ENCODE measurements at regions not wholly inside any gene's neighbourhood (a gene's known extent, or its start where the extent isn't known, plus 50 kb on each side); places are given as distances from the start of the nearest gene placed in this dataset.

- Histone ChIP-seq H3K4me3 (ENCODE audit: low read length) (no peak overlapping the region), H3K9me3 (ENCODE audit: low read depth, low read length) (peaks cover 4% of the 10 kb centered on the region), H3K4me1 (ENCODE audit: insufficient read depth, low read length) (peaks cover 24% of the 10 kb centered on the region), H3K27me3 (ENCODE audit: insufficient read depth, low read length) (no peaks in the 10 kb centered on the region)
Observed at GRCh38 chr6:6840831-6841291, 252.3 kb downstream of the LY86 start.

DNA sequence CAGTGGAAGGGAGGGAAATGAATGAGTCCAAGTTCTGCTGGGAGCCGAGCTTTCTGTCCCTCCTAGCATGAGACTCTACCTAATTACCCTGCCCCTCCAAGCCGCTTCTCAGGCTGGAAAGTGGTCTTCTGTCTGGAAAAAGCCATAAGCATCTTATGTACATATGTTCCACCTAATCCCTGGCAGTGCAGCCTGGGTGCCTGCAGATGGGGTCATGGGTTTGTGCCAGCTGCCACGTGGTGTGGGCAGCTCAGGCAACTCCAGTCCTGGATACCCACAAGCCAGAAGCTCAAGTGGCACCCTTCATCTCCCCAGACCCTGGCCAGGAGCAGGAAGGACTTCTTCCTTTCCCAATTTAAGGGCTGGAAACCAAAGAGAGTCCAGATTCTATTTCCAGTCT lies 253.1 kb downstream of the LY86 start:
- Histone ChIP-seq H3K9me3 (ENCODE audit: low read depth, low read length) (peaks cover 6% of the 10 kb centered on the region), H3K4me1 (ENCODE audit: insufficient read depth, low read length) (peaks cover 24% of the 10 kb centered on the region), H3K4me3 (ENCODE audit: low read length) (no peak overlapping the region), H3K27me3 (ENCODE audit: insufficient read depth, low read length) (no peaks in the 10 kb centered on the region)

- Histone ChIP-seq H3K4me3 (ENCODE audit: low read length) (no peak overlapping the region), H3K27me3 (ENCODE audit: insufficient read depth, low read length) (no peaks in the 10 kb centered on the region), H3K9me3 (ENCODE audit: low read depth, low read length) (peaks cover 6% of the 10 kb centered on the region), H3K4me1 (ENCODE audit: insufficient read depth, low read length) (peaks cover 24% of the 10 kb centered on the region)
Observed at GRCh38 chr6:6842291-6842690, 253.8 kb downstream of the LY86 start.

DNA sequence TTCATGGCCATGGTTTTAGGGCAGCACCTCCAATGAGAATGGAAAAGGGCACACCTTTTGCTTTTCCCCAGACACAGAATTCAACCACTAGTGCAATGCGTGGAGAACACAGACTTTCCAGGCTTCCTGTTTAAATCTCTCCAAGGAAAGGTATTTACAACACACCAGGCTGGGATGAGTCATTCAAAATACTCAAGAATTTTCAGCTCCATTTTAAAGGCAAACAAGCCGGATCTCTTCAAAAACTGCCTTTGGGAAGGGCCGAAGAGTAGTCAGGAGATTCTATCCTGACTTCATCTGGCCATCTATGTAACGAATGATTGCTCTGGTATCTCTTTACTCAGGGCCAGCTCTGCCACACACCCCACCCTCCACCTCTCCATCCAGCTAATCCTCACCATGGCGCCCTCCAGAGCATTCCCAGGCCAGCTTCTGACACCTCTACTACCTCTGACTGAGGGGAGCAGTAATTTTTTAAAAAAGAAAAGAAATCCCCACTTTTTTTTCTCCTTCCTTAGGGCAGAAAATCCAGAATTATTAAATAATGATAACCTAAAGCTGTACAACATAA lies 254.6 kb downstream of the LY86 start:
- H3K27me3 ChIP-seq (ENCODE audit: insufficient read depth, low read length): no peaks in the 10 kb centered on the region
- H3K4me3 ChIP-seq (ENCODE audit: low read length): no peak overlapping the region
- H3K9me3 ChIP-seq (ENCODE audit: low read depth, low read length): peaks cover 6% of the 10 kb centered on the region
- H3K4me1 ChIP-seq (ENCODE audit: insufficient read depth, low read length): peaks cover 24% of the 10 kb centered on the region

DNA sequence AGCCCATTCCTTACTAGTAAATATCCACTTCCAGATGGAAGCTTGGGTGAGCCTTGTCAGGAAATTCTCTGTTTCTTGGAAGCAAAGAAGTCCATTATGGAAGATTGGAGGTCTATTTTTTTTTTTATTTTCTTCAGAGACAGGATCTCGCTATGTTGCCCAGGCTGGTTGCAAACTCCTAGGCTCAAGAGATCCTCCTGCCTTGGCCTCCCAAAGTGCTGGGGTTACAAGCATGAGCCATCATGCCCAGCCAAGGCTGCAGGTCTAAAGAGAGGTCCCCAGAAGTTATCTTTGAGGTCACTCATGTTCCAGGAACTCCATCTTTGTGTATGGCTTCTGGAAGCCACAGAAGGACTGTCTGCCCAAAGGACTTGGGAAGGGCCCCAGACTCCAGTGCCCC lies 255.3 kb downstream of the LY86 start:
- peaks cover 6% of the 10 kb centered on the region for H3K9me3 ChIP-seq (ENCODE audit: low read depth, low read length)
- no peaks in the 10 kb centered on the region for H3K27me3 ChIP-seq (ENCODE audit: insufficient read depth, low read length)
- no peak overlapping the region for H3K4me3 ChIP-seq (ENCODE audit: low read length)
- H3K4me1 ChIP-seq (ENCODE audit: insufficient read depth, low read length): peaks cover 24% of the 10 kb centered on the region

DNA sequence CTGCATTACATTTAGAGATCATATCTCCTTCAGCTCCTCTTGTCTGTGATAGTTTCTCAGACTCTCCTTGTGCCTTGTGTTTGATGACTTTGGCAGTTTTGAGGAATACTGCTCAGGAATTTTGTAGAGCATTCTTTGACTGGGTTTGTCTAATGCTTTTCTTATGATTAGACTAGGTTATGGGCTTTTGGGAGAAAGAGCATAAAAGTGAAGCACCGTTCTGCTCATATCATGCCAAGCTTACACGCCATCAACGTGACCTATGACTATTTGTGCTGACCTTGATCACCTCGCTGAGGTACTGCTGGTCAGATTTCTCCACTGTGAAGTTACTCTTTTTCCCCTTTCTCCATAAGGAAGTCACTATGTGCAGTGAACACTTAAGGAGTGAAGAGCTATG lies 256.0 kb downstream of the LY86 start:
- Histone ChIP-seq H3K27me3 (ENCODE audit: insufficient read depth, low read length) (no peaks in the 10 kb centered on the region), H3K4me1 (ENCODE audit: insufficient read depth, low read length) (peaks cover 24% of the 10 kb centered on the region), H3K9me3 (ENCODE audit: low read depth, low read length) (peaks cover 6% of the 10 kb centered on the region), H3K4me3 (ENCODE audit: low read length) (no peak overlapping the region)

- H3K27me3 ChIP-seq (ENCODE audit: insufficient read depth, low read length): no peaks in the 10 kb centered on the region
- peaks cover 17% of the 10 kb centered on the region for H3K4me1 ChIP-seq (ENCODE audit: insufficient read depth, low read length)
- H3K4me3 ChIP-seq (ENCODE audit: low read length): no peak overlapping the region
- H3K9me3 ChIP-seq (ENCODE audit: low read depth, low read length): peaks cover 6% of the 10 kb centered on the region
Observed at GRCh38 chr6:6845603-6846002, 257.1 kb downstream of the LY86 start.

- Histone ChIP-seq H3K4me1 (ENCODE audit: insufficient read depth, low read length) (peaks cover 4% of the 10 kb centered on the region), H3K9me3 (ENCODE audit: low read depth, low read length) (peaks cover 6% of the 10 kb centered on the region), H3K27me3 (ENCODE audit: insufficient read depth, low read length) (no peaks in the 10 kb centered on the region), H3K4me3 (ENCODE audit: low read length) (no peak overlapping the region)
Observed at GRCh38 chr6:6847591-6847990, 259.1 kb downstream of the LY86 start.

- Histone ChIP-seq H3K4me1 (ENCODE audit: insufficient read depth, low read length) (peaks cover 10% of the 10 kb centered on the region), H3K4me3 (ENCODE audit: low read length) (no peak overlapping the region), H3K9me3 (ENCODE audit: low read depth, low read length) (no peaks in the 10 kb centered on the region)
Observed at GRCh38 chr6:6851059-6851948, 256.5 kb upstream of the RREB1 start.

DNA sequence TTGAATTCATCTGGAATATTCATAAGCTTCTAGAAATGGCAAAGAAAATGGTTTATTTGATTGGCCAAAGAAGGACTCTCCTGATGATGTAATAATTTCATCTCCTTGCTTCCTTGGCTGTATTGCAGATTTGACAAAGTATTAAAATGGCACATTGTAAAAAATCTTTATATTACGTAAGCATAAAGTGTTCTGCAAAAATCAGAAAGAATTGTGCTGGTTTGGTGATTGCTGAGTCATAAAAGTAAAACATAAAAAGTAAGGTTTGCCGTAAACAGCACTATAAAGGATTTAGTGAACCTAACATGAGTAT lies 255.9 kb upstream of the RREB1 start:
- no peak overlapping the region for H3K4me3 ChIP-seq (ENCODE audit: low read length)
- H3K9me3 ChIP-seq (ENCODE audit: low read depth, low read length): no peaks in the 10 kb centered on the region
- peaks cover 16% of the 10 kb centered on the region for H3K4me1 ChIP-seq (ENCODE audit: insufficient read depth, low read length)
- H3K27me3 ChIP-seq (ENCODE audit: insufficient read depth, low read length): no peaks in the 10 kb centered on the region

More at GRCh38 chr6:6851059-6851948, 256.5 kb upstream of the RREB1 start:
- no peaks in the 10 kb centered on the region for H3K27me3 ChIP-seq (ENCODE audit: insufficient read depth, low read length)

GRCh38 chr6:6856538-6857523 lies 250.9 kb upstream of the RREB1 start:
- H3K4me1 ChIP-seq (ENCODE audit: insufficient read depth, low read length): peaks cover 39% of the 10 kb centered on the region
- no peak overlapping the region for H3K4me3 ChIP-seq (ENCODE audit: low read length)
- H3K27me3 ChIP-seq (ENCODE audit: insufficient read depth, low read length): no peaks in the 10 kb centered on the region
- H3K9me3 ChIP-seq (ENCODE audit: low read depth, low read length): no peaks in the 10 kb centered on the region

GRCh38 chr6:6857528-6857927 lies 250.2 kb upstream of the RREB1 start:
- Histone ChIP-seq H3K4me3 (ENCODE audit: low read length) (no peak overlapping the region), H3K27me3 (ENCODE audit: insufficient read depth, low read length) (no peaks in the 10 kb centered on the region), H3K4me1 (ENCODE audit: insufficient read depth, low read length) (peaks cover 39% of the 10 kb centered on the region), H3K9me3 (ENCODE audit: low read depth, low read length) (no peaks in the 10 kb centered on the region)

DNA sequence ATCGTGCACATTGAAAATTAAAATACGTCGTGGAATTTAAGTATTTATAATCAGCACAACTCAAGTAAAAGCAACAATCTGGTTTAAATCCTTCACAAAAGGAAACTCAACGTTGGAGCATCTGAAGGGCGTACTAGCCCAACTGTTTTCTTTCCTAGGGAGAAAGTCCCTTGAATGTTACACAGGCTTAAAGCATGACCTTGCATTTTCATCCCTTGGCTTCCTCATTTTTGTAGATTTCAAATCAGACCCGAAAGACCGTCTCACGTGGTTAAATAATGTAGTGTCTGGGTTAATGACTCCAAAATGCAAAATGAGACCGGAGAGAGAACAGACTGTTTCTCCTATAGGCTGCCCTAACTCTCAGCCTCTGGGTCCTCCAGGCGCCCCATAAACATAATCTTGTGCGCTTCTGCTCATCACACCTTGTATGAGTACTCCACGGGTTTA lies 249.2 kb upstream of the RREB1 start:
- H3K4me3 ChIP-seq (ENCODE audit: low read length): no peak overlapping the region
- no peaks in the 10 kb centered on the region for H3K27me3 ChIP-seq (ENCODE audit: insufficient read depth, low read length)
- peaks cover 42% of the 10 kb centered on the region for H3K4me1 ChIP-seq (ENCODE audit: insufficient read depth, low read length)
- no peaks in the 10 kb centered on the region for H3K9me3 ChIP-seq (ENCODE audit: low read depth, low read length)

DNA sequence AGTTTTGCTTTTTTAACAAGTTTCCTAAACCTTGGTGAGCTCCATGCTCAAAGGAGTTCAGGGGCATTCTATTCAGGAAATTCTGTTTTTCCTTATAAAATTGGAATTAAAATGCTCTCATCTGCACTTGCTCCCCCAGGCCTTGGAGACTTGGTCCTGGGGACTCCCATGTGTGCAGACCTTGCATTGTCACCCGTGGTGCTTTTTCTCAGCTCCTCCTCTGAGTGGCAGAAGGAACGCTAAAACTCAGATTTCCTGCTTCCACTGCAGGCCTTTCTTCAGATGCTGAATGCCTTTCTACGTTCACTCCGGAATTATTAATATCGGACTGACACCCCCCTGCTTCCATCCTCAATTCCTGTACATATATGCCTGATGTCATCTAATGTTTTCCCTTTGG lies 248.7 kb upstream of the RREB1 start:
- Histone ChIP-seq H3K9me3 (ENCODE audit: low read depth, low read length) (no peaks in the 10 kb centered on the region), H3K4me3 (ENCODE audit: low read length) (no peak overlapping the region), H3K4me1 (ENCODE audit: insufficient read depth, low read length) (peaks cover 48% of the 10 kb centered on the region), H3K27me3 (ENCODE audit: insufficient read depth, low read length) (no peaks in the 10 kb centered on the region)

DNA sequence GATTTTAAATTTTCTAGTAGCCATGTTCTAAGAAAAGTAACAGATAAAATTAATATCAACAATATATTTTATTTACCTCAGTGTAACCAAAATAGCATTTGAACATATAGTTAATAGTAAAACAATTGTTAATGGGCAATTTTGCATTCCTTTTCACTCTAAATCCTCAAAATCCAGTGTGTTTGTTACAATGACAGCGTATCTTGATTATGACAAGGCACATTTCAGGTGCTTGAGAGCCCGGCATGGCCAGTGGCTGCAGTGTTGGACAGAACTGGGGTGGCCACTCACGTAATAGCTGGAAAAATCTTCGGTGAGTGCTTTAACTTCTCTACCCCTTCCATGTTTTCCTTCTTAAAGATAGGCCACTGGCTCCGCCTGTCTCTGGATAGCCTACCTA lies 248.0 kb upstream of the RREB1 start:
- Histone ChIP-seq H3K27me3 (ENCODE audit: insufficient read depth, low read length) (no peaks in the 10 kb centered on the region), H3K4me1 (ENCODE audit: insufficient read depth, low read length) (peaks cover 51% of the 10 kb centered on the region), H3K4me3 (ENCODE audit: low read length) (no peak overlapping the region), H3K9me3 (ENCODE audit: low read depth, low read length) (no peaks in the 10 kb centered on the region)

Data from mononuclear cell (primary cell).